HG03442 (cell line): ENCODE measurements at regions not wholly inside any gene's neighbourhood (a gene's known extent, or its start where the extent isn't known, plus 50 kb on each side); places are given as distances from the start of the nearest gene placed in this dataset.
"Not testable (repeated sequence)": the region's sequence is repeated elsewhere in the genome, so short reads cannot be mapped to it uniquely, and the experiment has no call there.

ENCODE experiments used
- ATAC-seq: cut with Tn5 transposase; IDR thresholded peaks from one replicate; pipeline ENCODE4 v1.9.1; 2021; ENCODE audit warnings: mild to moderate bottlenecking, moderate library complexity; ENCODE audit not compliant: unreplicated experiment

DNA sequence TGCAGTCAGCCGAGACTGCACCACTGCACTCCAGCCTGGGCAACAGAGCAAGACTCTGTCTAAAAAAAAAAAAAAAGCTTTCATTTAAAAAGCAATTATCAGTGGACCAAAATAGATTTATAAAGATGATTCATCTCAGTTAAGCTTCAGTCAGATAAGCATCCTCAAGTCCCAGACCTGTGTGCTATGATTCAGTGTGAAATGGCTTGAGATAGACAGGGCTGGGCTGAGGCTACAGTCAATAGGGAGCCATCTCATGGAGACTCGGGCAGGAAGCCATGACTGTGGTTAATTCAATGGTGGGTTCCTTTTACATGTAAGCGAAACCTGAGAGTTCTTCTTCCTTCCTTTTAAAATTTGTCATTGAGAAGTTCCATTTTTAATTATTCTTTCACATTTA is 276.0 kb downstream of the TFAP2A start:
- ATAC-seq, result no peak

DNA sequence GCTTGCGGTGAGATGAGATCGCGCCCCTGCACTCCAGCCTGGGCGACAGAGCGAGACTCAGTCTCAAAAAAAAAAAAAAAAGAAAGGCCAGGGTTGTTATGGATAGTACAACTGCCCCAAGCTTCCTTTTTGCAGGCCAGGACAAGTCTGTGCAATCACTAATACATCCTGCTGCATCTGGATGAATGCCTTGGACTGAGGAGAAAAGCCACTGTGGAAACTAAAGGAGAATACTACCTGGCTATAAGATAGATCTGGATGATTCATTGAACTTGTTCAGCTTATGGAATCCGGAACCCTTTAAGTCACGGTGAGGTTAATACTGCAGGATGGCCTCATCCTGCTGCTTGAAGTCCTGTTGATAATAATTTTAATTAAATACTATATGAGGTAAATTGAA is 278.2 kb downstream of the TFAP2A start:
- ATAC-seq, result no peak

DNA sequence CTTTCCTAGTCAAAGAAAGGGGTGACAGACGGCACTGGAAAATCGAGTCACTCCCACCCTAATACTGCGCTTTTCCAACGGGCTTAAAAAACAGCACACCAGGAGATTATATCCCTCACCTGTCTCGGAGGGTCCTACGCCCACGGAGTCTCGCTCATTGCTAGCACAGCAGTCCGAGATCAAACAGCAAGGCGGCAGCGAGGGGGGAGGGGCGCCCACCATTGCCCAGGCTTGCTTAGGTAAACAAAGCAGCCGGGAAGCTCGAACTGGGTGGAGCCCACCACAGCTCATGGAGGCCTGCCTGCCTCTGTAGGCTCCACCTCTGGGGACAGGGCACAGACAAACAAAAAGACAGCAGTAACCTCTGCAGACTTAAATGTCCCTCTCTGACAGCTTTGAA is 280.7 kb downstream of the TFAP2A start:
- not testable (repeated sequence) for ATAC-seq

DNA sequence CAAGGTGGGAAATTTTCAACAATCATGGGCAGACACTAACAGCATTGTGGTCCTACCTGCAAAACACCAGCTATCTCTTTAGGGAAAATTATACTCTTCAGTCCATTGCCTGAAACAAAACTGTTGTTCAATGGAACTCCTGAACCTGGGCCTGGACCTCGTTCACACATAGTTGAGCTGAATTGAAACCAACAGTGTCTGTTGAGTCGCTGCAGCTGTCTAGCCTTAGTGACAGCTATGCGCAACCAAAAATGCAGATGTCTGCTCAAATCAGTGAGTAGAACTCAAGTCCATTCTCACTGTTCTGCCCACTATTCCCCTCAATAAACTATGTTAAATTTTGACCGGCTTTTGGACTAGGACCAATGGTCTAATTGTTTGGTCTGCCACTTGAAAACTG is 286.2 kb downstream of the TFAP2A start:
- ATAC-seq, result no peak

DNA sequence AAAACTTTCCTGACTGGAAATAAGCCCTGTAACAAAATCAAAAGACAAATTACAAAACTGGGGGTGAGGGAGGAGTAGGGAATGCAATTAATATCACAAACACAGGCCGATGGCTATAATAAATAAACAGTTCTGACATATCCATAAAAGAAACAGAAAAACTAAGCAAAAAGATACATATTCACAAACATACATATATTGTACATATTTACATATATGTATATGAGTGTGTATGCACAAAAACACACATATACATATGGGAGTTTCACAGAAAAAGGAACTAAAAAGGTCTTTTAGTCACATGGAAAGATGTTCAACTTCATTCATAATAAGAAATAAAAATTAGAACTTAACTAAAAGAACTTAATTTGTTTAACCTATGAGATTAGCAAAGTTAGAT is 292.7 kb downstream of the TFAP2A start:
- no peak for ATAC-seq

DNA sequence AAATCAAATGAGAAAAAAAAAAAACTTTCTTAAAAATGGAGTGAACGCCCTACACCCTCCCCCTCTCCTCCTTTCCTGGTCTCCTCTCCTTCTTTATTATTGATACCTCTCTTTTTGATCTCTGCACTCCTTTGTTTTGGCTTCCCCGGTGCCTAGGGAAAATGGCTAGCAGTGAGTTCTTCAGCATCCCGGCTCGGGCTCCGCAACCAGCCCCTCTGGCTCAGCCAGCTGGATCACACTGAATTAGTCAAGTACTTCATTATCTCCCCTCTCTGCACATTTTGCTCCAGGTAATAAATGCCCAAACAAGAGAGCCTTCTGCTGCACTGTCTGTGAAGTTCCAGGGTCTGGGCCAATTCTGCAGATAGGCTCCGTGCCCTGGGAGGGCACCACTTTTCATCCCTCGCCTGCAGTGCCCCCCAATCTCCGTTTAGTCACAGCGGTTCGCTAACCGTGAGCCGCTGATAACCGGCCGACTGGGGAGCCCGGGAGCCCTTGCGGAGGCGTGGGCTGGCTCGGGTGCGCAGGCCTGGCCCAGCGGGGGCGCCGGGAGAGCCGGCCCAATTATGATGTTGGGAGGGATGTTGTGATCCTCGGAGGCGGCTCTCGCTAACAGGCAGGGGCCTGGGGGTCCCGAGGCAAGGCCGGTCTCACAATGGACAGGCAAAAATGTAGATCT is 301.9 kb downstream of the TFAP2A start:
- ATAC-seq, result no peak

DNA sequence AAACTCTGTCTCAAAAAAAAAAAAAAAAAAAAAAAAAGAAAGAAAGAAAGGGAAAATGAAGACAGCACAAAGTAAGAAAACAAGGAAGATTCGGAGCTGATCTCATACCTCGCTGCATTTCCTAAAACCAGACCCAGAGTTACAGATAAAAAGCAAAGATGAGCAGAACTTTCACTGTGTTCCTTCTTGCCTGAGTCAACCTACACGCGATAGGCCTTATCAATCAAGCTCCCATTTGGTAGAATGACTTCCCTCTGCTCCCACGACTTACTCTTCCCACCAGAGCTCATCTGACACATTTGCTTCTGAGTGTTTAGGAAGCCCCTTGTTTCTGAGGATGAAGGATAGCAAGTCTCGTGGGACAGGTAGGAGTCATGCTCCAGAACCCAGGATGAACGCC is 302.9 kb downstream of the TFAP2A start:
- ATAC-seq, result no peak

DNA sequence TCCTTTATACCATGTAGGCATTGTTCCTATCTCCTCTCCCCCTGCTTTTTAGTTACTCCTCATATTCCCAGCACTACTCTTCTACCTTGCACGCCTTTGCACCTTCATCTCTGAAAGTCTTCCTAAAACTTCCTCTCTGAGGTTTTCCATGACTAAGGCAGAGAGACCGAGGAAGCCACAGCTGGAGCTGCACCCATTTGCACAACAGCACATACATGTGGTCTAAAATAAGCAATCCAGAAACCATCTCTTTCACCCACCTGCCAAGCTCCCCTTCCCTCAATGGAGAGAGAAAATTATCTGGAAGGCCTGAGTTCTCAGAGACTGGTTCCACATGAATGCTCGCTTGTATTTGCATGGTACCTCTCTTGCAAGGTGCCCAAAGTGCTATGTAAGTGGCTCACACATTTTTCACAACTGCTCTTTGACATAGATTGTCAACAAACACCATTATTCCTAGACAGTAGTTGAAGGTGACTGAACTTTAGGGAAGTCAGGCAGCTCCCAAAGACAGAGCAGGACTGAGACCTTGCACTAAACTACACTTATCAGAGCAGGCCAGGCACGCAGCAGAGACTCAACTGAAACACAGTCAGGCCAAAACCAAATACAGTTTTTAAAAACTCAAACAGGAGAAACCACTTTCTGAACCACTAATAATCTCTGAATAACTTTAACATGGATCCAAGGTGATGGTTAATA is 313.2 kb downstream of the TFAP2A start:
- ATAC-seq, result no peak

DNA sequence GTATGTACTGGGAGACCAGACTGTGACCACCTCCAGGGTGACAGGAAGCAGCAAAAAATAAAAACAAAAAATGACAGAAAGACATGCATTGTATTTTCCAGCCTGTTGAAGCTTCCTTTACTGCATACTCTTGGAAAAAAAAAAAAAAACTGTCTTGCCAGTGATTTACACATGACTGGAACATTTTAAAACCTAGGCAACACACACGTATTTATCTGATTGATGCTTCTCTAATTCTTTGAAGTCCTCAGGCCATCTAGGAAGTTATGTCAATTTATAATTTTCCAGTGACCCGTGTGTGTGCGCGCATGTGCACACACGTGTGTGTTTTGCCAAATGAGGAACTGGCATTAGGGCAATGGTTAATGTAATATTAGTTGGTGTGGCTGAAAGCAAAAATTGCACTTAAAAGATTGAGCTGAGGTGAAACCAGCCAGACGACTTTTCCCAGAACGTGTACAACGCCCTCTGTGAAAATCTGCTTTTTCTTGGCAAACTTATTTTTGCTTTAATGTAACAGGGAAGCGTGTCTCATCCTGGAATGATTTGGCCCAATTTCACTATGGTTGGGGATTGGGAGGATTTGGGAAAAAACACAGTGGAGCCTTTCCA is 315.2 kb downstream of the TFAP2A start:
- no peak for ATAC-seq

DNA sequence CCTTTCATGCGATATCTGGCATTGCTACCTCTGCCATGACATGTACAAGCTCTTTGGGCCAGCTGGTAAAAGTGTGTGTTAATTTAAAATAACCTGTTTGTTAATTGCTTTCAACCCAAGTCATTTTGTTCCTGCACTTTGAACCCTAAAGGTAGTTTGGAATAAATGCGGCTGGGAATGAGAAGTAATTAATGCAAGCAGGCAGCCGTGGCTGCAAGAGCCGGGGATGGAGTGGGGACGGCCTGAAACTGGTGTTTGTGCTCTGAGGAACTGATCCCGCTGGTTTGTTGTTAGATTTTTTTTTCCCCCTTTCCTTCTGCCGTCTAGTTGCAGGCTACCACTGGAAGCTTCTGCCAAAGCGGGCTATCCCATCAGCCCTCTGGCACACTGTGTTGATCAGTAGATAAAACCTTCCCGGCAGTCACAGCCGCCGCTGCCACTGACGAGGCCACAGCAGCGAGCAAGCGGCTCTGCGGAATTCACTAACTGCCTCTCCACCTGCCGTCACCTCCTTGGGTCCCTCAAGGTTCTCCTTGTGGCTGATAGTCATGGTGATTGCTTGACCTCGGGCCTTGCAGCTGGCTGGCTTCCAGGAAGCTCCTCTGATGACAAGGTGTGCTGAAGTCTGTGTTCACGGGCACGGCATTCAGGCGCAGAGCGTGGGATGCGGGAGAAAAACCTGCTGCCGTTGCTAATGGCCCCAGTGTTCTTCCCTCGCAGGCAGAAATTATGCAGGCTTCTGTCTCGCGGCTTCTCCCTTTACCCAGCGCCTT is 315.9 kb downstream of the TFAP2A start:
- ATAC-seq, result no peak

DNA sequence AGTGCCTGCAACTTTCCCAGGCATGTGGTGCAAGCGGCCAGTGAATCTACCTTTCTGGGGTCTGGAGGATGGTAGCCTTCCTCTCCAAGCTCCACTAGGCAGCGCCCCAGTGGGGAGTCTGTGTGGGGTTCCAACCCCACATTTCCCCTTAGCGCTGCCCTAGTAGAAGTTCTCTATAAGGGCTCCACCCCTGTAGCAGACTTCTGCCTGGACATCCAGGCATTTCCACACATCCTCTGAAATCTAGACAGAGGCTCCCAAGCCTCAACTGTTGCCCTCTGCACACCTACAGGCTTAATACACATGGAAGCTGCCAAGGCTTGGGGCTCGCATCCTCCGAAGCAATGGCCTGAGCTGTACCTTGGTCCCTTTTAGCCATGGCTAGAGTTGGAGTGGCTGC is 321.6 kb downstream of the TFAP2A start:
- no peak for ATAC-seq

DNA sequence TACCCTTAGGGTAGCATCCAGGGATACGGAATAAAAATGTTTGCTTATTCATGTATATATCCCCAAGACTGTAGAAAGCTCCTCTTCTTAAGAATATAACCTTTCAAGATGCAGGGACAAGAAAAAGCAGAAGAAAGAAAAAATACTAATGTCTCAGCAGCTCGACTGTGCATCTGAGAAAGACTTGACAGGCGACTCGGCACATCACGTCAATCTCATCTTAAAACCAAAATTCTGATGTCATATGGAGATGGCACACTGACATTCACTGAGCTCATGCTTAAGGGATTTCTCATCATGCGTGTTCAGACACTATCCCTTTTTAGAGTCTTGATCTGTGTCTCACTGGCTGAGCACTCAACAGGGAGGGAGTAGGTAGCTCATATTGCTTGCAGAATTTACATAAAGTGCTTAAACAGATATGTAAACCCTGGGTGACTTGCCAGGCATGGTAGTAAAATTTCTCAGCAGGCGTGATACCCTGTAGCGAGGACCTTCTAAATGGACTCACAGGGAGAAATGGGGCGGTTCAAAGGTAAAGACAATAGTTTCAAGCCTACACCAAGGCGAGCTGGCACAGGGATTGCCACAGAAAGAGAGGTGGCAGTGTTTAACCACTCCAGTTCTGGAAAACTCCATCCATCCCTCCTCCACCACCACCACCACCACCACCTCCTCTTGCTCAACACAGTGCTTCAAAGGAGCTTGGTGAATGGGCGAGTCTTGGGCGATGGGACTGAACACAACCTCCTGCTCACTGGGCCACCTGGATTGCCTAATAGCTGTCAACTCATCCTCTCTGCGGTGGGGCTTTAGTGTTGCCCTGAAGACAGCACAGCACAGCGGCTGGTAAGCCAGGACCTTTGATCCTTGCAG is 330.5 kb downstream of the TFAP2A start:
- ATAC-seq, result no peak

DNA sequence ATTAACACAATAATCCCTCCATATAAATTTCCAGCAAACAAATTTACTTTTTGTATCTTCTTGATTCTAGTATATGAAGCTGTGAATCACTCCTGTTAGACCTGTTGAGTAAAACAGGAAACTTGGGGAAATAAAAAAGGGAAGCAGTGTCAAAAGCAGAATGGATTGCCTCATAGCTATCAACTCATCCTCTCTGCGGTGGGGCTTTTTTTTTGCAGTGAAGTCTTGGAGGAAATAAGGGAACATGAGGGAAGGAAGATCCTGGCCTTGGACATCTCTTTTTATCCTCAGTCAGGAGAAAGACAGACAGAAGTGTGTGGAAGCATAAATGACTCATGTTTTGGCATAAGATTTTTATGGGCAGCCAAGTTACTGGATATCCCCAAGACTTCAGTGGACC is 332.5 kb downstream of the TFAP2A start:
- no peak for ATAC-seq

DNA sequence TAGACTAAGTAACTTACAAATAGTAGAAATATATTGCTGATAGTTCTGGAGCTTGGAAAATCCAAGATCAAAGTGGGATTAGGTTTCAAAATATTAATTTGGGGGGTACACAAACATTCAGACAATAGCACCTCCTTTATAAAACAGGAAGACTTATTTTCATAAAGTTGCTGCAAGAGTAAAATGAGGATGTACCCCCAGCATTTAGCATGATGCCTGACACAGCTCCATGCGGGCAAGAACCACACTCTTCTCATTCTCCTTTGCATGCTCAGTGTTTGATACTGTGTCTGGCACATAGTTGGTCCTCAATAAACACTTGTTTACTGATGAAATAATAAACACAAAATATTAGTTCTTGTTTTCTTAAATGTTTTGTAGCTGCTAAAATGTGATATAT is 332.9 kb downstream of the TFAP2A start:
- ATAC-seq, result no peak

DNA sequence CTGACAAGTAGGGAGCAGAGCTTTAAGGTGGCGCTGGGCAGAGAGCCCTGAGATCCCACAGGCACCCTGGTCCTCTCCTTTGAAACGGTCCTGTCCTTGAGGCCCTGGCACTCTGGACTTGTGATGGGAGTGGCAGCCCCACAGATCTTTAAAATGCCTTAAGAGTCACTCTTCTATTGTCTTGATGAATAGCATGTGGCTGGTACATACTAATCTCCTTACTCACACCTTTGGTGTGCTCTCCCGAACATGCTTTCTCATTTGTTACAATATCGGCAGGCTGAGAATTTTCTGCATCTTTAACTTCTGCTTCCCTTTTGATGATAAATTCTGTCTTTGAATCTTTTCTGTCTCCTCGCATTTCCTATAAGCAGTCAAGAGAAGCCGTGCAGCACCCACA is 333.8 kb downstream of the TFAP2A start:
- no peak for ATAC-seq

DNA sequence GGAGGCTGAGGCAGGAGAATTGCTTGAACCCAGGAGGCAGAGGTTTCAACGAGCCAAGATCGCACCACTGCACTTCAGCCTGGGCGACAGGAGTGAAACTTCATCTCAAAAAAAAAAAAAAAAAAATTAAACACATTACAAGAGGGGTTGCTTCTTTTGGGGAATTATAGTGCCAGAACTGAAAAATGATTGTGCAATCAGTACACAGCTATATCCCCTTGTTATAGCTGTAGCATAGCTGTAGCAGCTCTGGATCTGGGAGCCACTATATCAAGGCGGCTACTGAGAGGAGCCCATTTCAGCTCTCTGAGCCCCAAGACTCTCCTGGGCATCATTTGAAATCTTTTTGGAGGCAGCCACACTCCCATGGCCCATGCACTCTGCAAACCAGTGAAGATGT is 334.3 kb downstream of the TFAP2A start:
- ATAC-seq, result no peak

DNA sequence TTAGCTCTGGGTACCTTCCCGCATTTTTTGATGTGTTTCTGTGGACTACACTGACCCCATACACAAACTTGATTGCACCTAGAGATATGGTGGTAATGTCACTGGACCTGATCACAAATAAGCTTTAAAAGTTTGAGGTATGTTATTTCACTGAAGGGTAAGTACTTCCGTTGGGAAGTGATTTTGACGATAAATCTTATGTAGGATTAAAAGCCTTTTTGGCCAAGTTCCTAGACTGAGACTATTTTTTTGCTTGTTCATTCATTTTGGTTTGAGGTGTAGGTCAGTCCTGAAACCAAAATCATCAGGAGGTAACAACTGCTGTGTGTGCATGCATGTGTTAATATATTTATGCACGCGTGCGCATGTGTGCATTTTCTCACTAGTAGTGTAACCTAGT is 336.3 kb downstream of the TFAP2A start:
- no peak for ATAC-seq

DNA sequence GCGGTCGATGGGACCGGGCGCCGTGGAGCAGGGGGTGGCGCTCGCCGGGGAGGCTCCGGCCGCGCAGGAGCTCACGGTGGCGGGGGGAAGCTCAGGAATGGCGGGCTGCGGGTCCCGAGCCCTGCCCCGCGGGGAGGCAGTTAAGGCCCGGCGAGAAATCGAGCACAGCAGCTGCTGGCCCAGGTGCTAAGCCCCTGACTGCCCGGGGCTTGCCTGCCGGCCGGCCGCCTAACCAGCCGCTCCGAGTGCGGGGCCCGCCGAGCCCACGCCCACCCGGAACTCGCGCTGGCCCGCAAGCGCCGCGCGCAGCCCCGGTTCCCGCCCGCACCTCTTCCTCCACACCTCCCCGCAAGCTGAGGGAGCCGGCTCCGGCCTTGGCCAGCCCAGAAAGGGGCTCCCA is 340.1 kb downstream of the TFAP2A start:
- not testable (repeated sequence) for ATAC-seq

DNA sequence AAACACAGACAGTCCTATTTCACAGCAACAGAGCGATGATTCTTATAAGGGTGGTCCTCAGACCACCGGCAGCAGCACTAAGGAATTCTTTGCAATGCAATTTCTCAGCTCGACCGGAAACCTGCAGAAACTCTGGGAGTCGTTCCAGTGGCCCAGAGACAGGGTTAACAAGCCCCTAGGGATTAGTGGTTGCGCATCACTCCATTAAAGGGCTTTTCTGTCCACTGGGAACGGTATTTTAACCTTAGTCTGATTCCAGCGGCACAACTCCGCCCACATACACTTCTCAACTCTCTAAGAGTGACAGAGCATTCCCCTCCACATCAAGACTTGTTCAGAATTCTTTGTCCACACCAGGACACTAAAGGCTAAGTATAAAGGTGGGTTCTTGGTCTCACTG is 341.5 kb downstream of the TFAP2A start:
- no peak for ATAC-seq

DNA sequence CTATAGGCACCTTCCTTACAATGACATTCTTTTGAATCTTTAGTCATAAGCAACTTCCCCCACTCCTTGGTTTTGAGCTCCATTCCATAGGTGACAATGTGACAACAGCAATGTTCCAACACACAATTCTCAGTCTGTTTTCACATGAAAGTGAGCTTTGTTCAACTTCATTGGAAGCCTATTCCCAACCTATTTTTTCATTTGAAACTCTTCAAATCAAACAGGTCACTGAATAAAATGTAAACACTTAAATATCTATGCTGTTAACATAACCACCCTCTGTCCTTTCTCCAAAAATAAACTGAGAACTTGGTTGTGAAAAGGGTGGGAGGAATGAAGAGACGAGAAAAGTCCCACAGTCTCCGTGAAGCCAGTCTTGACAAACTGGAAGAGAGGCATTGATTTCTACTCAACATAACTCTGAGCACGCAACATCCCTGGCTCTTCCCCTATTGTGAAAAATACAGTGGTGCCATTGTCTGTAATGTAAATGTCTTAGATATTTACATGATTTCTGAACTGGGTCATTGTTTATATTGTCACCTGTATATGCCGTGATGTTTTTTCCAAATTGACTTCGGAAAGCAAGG is 343.1 kb downstream of the TFAP2A start:
- ATAC-seq, result no peak
